Stimulated activated CD8-positive, alpha-beta memory T cell treated with anti-CD3 and anti-CD28 coated beads, Interleukin-2, amount 100 ng/mL, for 1 hour (primary cell): ENCODE measurements at regions not wholly inside any gene's neighbourhood (a gene's known extent, or its start where the extent isn't known, plus 50 kb on each side); places are given as distances from the start of the nearest gene placed in this dataset.
"Not testable (repeated sequence)": the region's sequence is repeated elsewhere in the genome, so short reads cannot be mapped to it uniquely, and the experiment has no call there.

Source experiments
- DNase-seq, 2 donors: peaks; one replicate each; pipeline ENCODE4 v3.0.0-alpha.2; 2020; ENCODE audit warnings: low read depth in 2 of 2

DNA sequence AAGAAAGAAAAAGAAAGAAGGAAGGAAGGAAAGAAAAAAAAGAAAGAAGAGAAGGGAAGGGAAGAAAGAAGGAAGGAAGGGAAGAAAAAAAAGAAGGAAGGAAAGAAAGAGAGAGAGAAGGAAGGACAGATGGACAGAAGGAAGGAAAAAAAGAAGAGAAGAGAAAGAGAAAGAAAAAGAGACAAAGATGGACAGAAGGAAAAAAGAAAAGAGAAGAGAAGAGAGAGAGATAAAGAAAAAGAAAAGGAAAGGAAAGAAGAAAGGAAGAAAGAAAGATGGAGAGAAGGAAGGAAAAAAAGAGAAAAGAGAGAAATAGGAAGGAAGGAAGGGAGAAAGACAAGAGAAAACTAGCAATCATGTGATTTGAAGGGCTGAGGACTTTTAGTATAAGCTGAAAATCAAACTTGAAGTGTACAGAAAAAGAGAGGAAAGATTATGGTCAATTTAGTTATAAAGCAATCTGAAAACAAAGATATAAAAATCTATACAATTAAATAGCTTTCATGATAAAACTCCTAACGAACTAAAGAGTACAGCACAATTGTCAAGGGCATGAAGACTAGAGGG, 115.3 kb downstream of the LTN1 start:
- DNase-seq = no peak

GRCh38 chr21:28875078-28875477, 117.6 kb downstream of the LTN1 start:
- DNase-seq = no peak

DNA sequence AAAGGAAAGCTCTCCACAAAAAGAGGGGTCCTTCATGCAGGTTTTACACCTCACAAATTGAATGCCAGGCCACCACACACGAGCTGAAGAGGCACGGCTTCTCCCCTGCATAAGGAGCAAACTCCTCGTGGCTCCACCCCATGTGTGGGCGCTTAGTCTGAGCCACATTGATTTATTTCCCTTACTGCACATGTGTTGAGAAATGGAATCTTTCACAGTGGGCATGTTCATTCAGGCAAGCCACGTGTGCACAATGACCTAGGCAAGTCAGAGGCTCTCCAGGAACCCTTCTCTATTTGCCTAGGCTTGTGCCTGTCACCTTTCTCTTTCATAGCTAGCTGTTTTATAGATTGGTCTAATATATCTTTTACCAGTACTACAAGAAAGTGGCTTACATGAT, 120.5 kb downstream of the LTN1 start:
- DNase-seq = no peak

DNA sequence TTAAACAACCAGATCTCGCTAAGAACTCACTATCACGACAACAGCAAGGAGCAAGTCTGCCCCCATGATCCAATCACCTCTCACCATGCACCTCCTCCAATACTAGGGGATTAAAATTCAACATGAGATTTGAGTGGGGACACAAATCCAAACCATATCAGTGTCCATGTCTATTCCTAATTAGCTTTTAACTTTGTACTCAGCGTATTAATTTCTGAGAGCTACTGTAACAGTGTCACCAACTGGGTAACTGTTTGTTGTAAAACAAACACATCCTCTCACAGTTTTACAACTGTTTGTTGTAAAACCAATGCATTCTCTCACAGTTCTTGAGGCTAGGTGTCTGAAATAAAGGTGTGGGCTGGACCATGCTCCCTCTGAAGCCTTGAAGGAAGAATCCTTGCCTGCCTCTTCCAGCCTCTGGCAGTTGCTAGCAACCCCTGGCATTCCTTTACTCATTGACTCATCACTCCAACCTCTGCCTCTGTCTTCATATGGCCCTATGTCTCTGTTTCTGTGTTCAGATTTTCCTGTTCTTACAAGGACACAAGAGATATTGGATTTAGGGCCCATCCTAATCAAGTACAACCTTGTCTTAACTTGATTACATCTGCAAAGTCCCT, 121.2 kb downstream of the LTN1 start:
- DNase-seq = no peak

DNA sequence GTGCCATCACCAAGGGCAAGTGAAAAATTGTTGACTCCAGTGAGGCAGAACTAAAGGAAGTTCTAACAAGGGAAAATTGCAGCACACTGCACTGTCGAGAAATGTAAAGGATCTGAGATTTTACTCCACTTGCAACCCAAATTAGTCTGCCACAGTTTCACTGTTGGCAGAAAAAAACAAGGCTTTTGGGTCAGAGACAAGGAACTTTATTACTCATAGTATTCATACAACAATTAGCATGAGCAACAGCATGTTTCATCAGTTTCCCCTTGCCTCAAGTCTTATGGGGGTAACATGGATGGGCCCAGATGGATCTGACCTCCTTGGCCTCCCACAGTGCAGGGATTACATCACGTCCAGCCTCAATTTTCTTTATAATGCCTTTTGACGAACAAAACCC, 125.3 kb downstream of the LTN1 start:
- DNase-seq = no peak

- DNase-seq = no peak
Observed at GRCh38 chr21:28865488-28866186, 127.0 kb downstream of the LTN1 start.

- DNase-seq = no peak
Observed at GRCh38 chr21:28858424-28858823, 134.3 kb downstream of the LTN1 start.

DNA sequence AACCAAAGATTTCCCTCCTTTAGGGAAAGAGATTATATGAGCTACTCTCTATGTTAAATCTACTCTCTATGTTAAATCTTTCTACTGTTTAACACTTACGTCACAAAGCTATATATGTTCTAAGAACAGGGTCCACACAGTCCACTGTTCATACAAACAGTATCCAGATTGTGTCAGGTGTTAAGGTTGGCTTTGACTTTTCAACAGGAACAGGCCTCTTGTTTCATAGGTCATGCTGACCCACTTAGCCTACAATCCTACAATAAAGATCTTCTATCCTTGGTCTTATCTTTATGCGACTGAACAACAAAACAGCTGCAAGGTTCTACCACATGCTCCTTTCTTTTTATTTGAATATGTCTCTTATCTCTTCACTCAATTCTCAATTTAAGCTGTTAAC, 134.9 kb downstream of the LTN1 start:
- DNase-seq = no peak

DNA sequence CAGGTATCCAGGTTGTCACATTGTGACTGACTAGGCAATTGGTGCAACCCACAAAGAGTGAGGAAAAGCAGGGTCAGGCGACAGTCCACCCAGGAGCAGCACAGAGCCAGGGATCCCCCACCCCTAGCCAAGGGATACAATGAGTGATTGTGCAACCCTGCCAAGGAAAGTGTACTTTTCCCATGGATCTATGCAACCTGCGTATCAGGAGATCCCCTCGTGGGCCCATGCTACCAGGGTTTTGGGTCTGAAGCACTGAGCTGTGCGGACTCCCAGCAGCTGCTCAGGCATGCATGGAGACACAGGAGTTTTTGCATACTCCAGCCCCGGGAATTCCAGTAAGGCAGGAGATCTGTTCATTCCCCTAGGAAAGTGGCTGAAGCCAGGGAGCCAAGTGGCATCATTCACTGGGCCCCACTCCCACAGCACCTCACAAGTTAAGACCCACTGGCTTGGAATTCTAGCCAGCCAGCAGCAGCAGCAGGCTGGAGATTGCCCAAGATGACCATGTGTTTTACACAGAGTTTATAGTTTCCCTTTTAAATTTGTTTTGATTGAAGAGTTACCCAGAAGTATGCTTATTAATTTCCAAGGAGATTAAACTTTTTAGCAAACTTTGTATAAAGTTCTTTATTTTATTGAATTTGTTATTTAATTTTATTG, 136.0 kb downstream of the LTN1 start:
- no peak for DNase-seq

DNA sequence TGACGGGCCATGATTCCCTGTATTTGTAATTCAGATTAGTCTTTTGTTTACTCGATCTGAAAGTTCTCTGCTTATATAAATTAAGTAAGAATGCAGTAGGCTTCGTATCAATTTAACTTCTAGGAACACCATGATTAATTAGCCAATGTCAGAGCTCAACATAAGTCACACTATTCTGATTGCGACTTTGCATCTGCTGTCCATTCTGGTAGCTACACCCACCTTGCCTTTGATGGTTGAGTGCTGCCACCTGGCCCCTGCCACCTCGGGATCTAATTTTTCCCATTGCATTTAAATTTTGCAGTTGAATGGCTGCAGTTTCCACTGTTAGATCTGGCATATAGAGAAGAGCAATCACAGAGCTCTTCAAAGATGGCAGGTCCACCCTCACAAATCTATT, 140.0 kb downstream of the LTN1 start:
- DNase-seq = no peak

- DNase-seq = no peak
Observed at GRCh38 chr21:28851645-28852044, 141.0 kb downstream of the LTN1 start.

DNA sequence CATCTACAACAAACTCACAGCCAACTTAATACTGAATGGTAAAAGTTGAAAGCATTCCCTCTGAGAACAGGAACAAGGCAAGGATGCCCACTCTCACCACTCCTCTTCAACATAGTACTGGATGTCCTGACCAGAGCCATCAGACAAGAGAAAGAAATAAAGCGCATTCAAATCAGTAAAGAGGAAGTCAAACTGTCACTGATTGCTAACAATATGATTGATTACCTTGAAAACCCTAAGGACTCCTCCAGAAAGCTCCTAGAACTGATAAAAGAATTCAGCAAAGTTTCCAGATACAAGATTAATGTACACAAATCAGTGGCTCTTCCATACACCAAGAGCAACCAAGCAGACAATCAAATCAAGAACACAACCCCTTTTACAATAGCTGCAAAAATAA, 153.4 kb downstream of the LTN1 start:
- not testable (repeated sequence) for DNase-seq

DNA sequence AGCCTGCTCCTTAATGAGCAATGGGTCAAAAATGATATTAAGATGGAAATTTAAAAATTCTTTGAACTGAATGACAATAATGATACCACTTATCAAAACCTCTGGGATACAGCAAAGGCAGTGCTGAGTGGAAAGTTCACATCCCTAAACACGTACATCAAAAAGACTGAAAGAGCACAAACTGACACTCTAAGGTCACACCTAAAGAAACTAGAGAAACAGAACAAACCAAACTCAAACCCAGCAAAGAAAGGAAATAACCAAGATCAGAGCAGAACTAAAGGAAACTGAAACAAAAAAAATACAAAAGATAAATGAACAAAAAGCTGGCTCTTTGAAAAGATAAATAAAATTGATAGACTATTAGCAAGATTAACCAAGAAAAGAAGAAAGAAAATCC, 155.3 kb downstream of the LTN1 start:
- DNase-seq = not testable (repeated sequence)

DNA sequence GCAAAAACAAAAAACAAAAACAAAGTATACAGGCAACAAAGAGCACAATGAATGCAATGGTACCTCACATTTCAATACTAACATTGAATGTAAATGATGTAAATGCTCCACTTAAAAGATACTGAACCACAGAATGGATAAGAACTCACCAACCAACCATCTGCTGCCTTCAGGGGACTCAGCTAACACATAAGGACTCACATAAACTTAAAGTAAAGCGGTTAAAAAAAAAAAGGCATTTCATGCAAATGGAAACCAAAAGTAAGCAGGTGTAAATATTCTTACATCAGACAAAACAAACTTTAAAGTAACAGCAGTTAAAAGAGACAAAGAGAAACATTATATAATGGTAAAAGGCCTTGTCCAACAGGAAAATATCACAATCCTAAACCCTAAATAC, 156.1 kb downstream of the LTN1 start:
- not testable (repeated sequence) for DNase-seq

- DNase-seq = no peak
Observed at GRCh38 chr21:28834335-28835238, 158.1 kb downstream of the LTN1 start.

DNA sequence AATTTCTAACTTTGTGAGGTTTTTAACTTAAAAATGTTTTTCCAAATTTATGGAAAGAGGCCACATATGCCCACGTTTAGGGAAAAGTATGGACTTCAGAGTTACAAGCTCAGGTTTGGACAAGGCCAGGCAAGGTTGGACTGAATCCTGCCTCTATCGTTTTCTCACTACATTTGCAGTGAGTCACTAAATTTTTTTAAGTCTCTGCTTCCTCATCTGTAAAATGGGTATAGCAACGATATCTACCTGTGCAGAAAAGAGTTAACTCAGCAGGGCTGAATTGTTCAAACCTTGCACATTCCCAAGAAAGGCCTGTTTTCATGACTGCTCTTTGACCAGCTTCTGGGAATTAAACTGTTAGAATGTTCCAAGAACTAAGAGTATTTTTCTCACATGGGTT, 159.1 kb downstream of the LTN1 start:
- DNase-seq = no peak

DNA sequence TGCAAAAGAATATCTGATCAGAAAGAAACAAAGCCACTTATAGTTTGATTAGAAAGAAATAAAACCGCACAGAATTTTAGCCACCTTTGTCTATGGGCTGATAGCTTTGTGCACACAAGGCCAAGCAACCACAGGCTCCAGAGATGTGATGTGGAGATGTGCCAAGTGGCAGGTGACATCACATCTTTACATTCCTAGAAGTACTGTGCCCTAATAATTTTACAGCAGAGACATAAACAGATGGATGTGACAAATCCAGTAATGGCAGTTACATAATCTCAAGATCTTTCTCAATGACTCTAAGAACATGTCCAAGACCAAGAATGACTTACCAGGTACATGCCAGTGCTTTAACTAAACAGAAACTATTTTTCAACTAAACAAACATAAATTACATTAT, 159.5 kb downstream of the LTN1 start:
- DNase-seq = no peak

DNA sequence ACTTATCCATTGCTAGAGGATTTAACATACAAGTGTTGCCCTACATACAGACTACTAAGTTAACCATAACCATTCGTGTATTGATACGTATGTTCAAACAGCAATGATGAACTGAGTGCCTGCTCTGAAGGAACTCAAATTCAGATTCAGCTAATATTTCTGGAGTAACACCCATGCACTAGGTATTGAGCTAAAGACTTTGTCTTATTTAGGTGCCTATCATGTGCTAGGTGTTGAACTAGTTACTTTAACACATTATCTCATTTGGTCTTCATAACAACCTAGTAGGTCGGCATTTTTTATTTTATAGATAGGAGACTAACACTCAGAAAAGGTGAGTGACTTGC, 160.0 kb downstream of the LTN1 start:
- DNase-seq = no peak

GRCh38 chr21:28832013-28832714, 160.5 kb downstream of the LTN1 start:
- DNase-seq = no peak

- no peak for DNase-seq
Observed at GRCh38 chr21:28828981-28829380, 163.7 kb downstream of the LTN1 start.

DNA sequence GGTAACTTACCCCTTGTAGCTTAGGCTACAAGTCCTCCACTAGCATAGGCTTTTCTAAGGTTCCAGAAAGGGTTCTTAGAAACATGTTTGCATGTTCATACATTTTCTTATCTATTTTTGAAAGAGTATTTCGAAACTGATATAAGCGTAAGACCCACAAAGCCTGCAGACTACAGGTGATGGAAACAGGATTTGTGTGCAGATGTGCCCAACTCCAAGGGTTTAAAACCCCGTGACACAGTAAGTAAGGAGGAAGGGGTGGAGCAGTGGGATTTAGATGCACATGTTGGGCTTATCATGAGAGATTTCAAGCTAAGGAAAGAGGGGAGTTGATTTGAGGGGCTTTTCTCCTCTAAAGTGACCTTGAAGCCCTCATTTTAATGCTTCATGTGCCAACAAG, 164.7 kb downstream of the LTN1 start:
- no peak for DNase-seq
